ENCODE measurements at regions not wholly inside any gene's neighbourhood (a gene's known extent, or its start where the extent isn't known, plus 50 kb on each side); places are given as distances from the start of the nearest gene placed in this dataset.

DNA sequence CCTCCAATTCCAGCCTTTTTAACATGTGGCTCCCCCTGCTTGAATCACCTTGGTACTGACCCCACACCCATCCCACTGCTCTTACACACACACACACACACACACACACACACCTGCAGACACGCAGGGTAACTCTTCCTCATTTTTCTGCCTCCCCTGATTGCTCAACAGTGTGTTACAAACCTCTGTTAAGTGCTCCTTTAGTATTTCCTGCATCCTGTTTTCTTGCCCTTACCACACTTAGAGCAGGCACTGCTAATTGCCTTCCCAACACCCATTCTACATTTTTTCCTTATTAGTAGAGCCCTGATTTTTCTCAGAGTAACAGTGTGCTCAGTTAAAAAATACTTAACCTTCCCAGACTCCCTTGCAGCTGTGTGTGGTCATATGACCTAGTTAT lies 184.0 kb downstream of the EBLN2 start:
- ChIA-PET CTCF (no interaction called here), POLR2A (ENCODE audit: unreplicated experiment) (no interaction called here)
- Histone ChIP-seq H3K27me3 (ENCODE audit: control insufficient read depth, insufficient read depth, low read length) (no peaks in the 10 kb centered on the region), H3K36me3 (ENCODE audit: control insufficient read depth, insufficient read depth, low read length) (no peaks in the 10 kb centered on the region), H3K4me3 (ENCODE audit: insufficient read depth, low read depth, low read length) (no peak overlapping the region), H4K5ac (ENCODE audit: low read depth, low read length) (no peak overlapping the region), H2BK120ac (ENCODE audit: low read depth, low read length) (no peak overlapping the region), H2BK20ac (ENCODE audit: low read depth, low read length) (no peak overlapping the region), H3K23ac (ENCODE audit: low read depth, low read length) (no peak overlapping the region), H4K91ac (ENCODE audit: insufficient read depth, low read depth, low read length) (no peak overlapping the region), H4K8ac (ENCODE audit: low read depth in 2 of 2, low read length in 2 of 2) (no peak overlapping the region), H3K56ac (ENCODE audit: extremely low read depth, insufficient read depth, low read length) (no peak overlapping the region), H3K9me1 (ENCODE audit: insufficient read depth, low read length) (no peaks in the 10 kb centered on the region), H3K4me2 (ENCODE audit: low read depth, low read length) (no peak overlapping the region), H2AK9ac (replicated peaks; ENCODE audit: low read depth, low read length, poor library complexity) (no peak overlapping the region), H2AK5ac (ENCODE audit: low read depth, low read length) (no peak overlapping the region), H3K9ac (ENCODE audit: low read depth, low read length) (no peak overlapping the region), H3K18ac (ENCODE audit: low read depth, low read length) (no peak overlapping the region), H2BK15ac (ENCODE audit: low read depth, low read length) (no peak overlapping the region), H2BK5ac (ENCODE audit: low read depth, low read length, poor library complexity, severe bottlenecking) (no peak overlapping the region), H4K20me1 (ENCODE audit: insufficient read depth, low read length) (no peaks in the 10 kb centered on the region), H2AFZ (replicated peaks; ENCODE audit: low read length, poor library complexity) (no peak overlapping the region), H3K27ac (ENCODE audit: insufficient read depth, low read length) (no peak overlapping the region), H3K9me3 (ENCODE audit: control insufficient read depth, insufficient read depth, low read length) (no peaks in the 10 kb centered on the region), H3K4ac (ENCODE audit: low read depth, low read length) (no peak overlapping the region), H3K4me1 (ENCODE audit: control insufficient read depth, insufficient read depth, low read length) (no peaks in the 10 kb centered on the region), H3K14ac (replicated peaks; ENCODE audit: low read depth, low read length) (no peak overlapping the region), H3K79me1 (ENCODE audit: low read depth in 1 of 2, low read length in 2 of 2) (no peaks in the 10 kb centered on the region)
- WGBS, 2 experiments (ENCODE audit: extremely low coverage in 2 of 2, insufficient read length in 1 of 2): 56% methylated on average over 1 of the region's 1 CpG; no CpG with 5 or more reads in 1 of the 2 experiments
- TF ChIP-seq BHLHE40 (IDR thresholded peaks at IDR 0.05; ENCODE audit: low read depth, low read length) (no peak), POLR2A (IDR thresholded peaks at IDR 0.05; ENCODE audit: low read depth, low read length) (no peak), RAD21 (IDR thresholded peaks at IDR 0.05; ENCODE audit: low read length) (no peak), MXI1 (IDR thresholded peaks at IDR 0.05; ENCODE audit: borderline replicate concordance, low read depth, low read length) (no peak), FOS (IDR thresholded peaks at IDR 0.05; ENCODE audit: low read depth, low read length) (no peak), MAFK (IDR thresholded peaks at IDR 0.05; ENCODE audit: low read depth, low read length) (no peak), MAZ (IDR thresholded peaks at IDR 0.05; ENCODE audit: borderline replicate concordance, low read depth, low read length) (no peak), CHD1 (IDR thresholded peaks at IDR 0.05; ENCODE audit: low read depth, low read length) (no peak), SMC3 (IDR thresholded peaks at IDR 0.05; ENCODE audit: low read depth, low read length) (no peak), RFX5 (IDR thresholded peaks at IDR 0.05; ENCODE audit: low read depth, low read length) (no peak), CEBPB (IDR thresholded peaks at IDR 0.05; ENCODE audit: low read depth, low read length) (no peak), RCOR1 (IDR thresholded peaks at IDR 0.05; ENCODE audit: insufficient replicate concordance, low read length) (no peak)
- TF ChIP-seq, protein P1, sequence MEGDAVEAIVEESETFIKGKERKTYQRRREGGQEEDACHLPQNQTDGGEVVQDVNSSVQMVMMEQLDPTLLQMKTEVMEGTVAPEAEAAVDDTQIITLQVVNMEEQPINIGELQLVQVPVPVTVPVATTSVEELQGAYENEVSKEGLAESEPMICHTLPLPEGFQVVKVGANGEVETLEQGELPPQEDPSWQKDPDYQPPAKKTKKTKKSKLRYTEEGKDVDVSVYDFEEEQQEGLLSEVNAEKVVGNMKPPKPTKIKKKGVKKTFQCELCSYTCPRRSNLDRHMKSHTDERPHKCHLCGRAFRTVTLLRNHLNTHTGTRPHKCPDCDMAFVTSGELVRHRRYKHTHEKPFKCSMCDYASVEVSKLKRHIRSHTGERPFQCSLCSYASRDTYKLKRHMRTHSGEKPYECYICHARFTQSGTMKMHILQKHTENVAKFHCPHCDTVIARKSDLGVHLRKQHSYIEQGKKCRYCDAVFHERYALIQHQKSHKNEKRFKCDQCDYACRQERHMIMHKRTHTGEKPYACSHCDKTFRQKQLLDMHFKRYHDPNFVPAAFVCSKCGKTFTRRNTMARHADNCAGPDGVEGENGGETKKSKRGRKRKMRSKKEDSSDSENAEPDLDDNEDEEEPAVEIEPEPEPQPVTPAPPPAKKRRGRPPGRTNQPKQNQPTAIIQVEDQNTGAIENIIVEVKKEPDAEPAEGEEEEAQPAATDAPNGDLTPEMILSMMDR (conservative IDR thresholded peaks at IDR 0.05; ENCODE audit: low read depth, low read length): no peak
- TF ChIP-seq, protein P2, sequence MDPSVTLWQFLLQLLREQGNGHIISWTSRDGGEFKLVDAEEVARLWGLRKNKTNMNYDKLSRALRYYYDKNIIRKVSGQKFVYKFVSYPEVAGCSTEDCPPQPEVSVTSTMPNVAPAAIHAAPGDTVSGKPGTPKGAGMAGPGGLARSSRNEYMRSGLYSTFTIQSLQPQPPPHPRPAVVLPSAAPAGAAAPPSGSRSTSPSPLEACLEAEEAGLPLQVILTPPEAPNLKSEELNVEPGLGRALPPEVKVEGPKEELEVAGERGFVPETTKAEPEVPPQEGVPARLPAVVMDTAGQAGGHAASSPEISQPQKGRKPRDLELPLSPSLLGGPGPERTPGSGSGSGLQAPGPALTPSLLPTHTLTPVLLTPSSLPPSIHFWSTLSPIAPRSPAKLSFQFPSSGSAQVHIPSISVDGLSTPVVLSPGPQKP (IDR thresholded peaks at IDR 0.05; ENCODE audit: borderline replicate concordance, low read depth, low read length): no peak
- TF ChIP-seq, protein P3, sequence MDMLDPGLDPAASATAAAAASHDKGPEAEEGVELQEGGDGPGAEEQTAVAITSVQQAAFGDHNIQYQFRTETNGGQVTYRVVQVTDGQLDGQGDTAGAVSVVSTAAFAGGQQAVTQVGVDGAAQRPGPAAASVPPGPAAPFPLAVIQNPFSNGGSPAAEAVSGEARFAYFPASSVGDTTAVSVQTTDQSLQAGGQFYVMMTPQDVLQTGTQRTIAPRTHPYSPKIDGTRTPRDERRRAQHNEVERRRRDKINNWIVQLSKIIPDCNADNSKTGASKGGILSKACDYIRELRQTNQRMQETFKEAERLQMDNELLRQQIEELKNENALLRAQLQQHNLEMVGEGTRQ (IDR thresholded peaks at IDR 0.05; ENCODE audit: low read depth, low read length): no peak
- in situ Hi-C loops (cut with MboI; ENCODE audit: low sequenced_read_pairs) (no loop called here), dilution Hi-C loops (cut with HindIII; ENCODE audit: low sequenced_read_pairs, unreplicated experiment) (no loop called here), intact Hi-C loops (cut with micrococcal nuclease) (loop anchor here (10.0 kb wide), 1 partner anchor 189 kb away; no protein-coding TSS in a partner anchor)
- DNase-seq (no peak), ATAC-seq (ENCODE audit: low read depth) (no peak)
- BruUV-seq (replicated peaks): no TSS peak
